ENCODE measurements at regions not wholly inside any gene's neighbourhood (a gene's known extent, or its start where the extent isn't known, plus 50 kb on each side); places are given as distances from the start of the nearest gene placed in this dataset.

DNA sequence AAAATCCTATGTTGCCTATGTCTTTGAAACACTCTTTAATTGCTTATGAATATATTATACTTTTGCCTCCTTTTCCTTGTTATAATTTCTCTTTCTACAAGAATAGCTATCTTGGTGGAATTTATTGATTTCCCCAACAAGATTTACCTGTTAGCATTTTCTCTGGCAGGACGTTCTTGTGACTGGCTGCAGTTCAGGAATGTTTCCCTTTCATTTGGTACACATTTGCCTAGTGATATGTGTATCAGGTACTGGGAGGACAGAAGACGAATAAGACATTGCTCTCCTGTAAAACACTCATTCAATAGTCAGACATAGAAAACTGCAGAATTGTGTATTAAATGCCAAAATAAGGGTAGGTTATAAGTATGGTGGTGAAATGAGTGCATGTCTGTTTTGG, 279.9 kb downstream of the FAT3 start:
- no peak overlapping the region for H3K27ac ChIP-seq
- no peaks in the 10 kb centered on the region for H3K9me3 ChIP-seq
- TF ChIP-seq, protein P1, sequence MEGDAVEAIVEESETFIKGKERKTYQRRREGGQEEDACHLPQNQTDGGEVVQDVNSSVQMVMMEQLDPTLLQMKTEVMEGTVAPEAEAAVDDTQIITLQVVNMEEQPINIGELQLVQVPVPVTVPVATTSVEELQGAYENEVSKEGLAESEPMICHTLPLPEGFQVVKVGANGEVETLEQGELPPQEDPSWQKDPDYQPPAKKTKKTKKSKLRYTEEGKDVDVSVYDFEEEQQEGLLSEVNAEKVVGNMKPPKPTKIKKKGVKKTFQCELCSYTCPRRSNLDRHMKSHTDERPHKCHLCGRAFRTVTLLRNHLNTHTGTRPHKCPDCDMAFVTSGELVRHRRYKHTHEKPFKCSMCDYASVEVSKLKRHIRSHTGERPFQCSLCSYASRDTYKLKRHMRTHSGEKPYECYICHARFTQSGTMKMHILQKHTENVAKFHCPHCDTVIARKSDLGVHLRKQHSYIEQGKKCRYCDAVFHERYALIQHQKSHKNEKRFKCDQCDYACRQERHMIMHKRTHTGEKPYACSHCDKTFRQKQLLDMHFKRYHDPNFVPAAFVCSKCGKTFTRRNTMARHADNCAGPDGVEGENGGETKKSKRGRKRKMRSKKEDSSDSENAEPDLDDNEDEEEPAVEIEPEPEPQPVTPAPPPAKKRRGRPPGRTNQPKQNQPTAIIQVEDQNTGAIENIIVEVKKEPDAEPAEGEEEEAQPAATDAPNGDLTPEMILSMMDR (IDR thresholded peaks at IDR 0.05) = no peak
- no peaks in the 10 kb centered on the region for H3K4me1 ChIP-seq
- intact Hi-C loops (cut with DNase I) = no loop called here
- WGBS, 2 donors = 60 to 64% methylated on average over 2 of the region's 2 CpGs
- no peaks in the 10 kb centered on the region for H3K36me3 ChIP-seq
- DNase-seq (no peak), ATAC-seq (no peak)
- no peak overlapping the region for H3K4me3 ChIP-seq
- H3K27me3 ChIP-seq = peaks cover 0 to 18% (median 0%) of the 10 kb centered on the region in 7 donors

DNA sequence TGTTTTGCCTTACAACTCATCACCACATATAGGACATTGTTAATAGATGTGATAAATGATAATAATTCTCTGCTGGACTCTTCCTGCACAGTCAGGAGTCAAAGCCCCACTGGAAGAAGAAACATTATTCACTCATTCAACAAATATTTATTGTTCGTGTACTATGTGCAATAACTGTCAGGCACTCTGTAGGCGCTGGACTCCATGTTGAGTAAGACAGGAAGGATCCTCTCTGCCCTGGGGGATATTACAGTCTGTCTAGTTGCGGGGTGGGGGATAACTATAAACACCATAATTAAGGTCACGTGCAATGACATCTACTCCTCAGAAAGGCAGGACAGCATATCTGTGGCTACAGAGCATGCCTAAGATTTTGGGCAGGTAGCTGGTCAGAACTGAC, 281.1 kb downstream of the FAT3 start:
- TF ChIP-seq, protein P1 (IDR thresholded peaks at IDR 0.05) = no peak
- Histone ChIP-seq H3K9me3 (no peaks in the 10 kb centered on the region), H3K27me3 (peaks cover 0 to 18% (median 0%) of the 10 kb centered on the region in 7 donors), H3K4me1 (no peaks in the 10 kb centered on the region), H3K36me3 (no peaks in the 10 kb centered on the region), H3K27ac (no peak overlapping the region), H3K4me3 (no peak overlapping the region)
- no peak for ATAC-seq
- intact Hi-C loops (cut with DNase I) = no loop called here
- 86 to 91% methylated on average over 4 of the region's 4 CpGs for WGBS, 2 donors
- DNase-seq = no peak

DNA sequence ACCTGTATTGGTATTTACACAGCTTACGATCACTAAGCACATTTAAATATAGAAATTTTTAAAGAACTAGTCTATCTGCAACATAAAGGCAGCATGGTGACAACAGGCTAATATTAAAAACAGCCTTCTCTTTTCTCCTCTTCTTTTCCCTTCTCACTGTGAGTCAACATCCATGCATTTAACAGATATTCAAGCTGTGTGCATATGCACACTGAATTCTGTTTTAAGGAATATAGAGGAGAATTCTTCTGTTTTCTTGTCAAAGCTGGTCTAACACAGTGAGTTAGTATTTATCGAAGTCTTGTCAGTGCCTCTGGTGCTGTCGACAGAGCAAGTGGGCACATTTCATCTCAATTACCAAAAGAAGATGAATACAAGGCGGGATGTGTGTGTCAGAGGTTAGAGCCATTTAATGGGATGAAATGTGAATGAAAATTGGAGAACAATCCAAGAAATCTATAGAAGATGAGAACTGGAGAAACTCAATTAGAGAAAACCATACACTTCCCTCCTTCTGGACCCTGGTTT, 282.3 kb downstream of the FAT3 start:
- Histone ChIP-seq H3K4me3 (no peak overlapping the region), H3K27ac (no peak overlapping the region), H3K27me3 (peaks cover 0 to 18% (median 0%) of the 10 kb centered on the region in 7 donors), H3K4me1 (no peaks in the 10 kb centered on the region), H3K9me3 (no peaks in the 10 kb centered on the region), H3K36me3 (no peaks in the 10 kb centered on the region)
- DNase-seq = no peak
- no peak for ATAC-seq
- intact Hi-C loops (cut with DNase I) = no loop called here
- 80 to 83% methylated on average over 4 of the region's 4 CpGs for WGBS, 2 donors
- TF ChIP-seq, protein P1 (IDR thresholded peaks at IDR 0.05) = no peak

DNA sequence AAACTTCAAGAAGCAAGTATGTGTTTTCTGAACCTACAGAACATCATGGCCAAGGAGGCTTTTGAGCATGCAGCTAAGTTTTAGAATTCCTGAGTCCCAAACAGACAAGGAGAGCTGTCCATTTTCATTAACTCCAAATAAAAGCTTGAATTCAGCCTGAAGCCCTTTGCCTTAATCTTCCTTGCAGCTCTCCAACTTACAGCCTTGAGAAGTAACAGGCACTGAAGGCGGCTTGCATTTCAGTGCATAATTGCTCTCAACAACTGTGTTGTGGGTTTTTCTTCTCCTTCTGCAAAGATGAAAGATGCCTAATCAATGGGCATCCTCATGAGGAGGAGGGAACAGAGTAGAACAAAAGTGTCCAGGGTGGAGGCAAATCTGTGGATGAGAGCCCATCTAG, 286.0 kb downstream of the FAT3 start:
- Histone ChIP-seq H3K9me3 (no peaks in the 10 kb centered on the region), H3K27me3 (peaks cover 0 to 5% (median 0%) of the 10 kb centered on the region in 7 donors), H3K4me3 (no peak overlapping the region), H3K36me3 (no peaks in the 10 kb centered on the region), H3K27ac (no peak overlapping the region), H3K4me1 (no peaks in the 10 kb centered on the region)
- ATAC-seq (no peak), DNase-seq (no peak)
- intact Hi-C loops (cut with DNase I) = no loop called here
- WGBS, 2 donors = 92 to 96% methylated on average over 1 of the region's 1 CpG
- TF ChIP-seq, protein P1 (IDR thresholded peaks at IDR 0.05) = no peak
